Left lung (tissue), 4 donors: ENCODE measurements at regions not wholly inside any gene's neighbourhood (a gene's known extent, or its start where the extent isn't known, plus 50 kb on each side); places are given as distances from the start of the nearest gene placed in this dataset.

ENCODE experiments used
- ATAC-seq: fragments of 200-7000 bp; cut with Tn5 transposase; one replicate; pipeline ENCODE4 v1.9.1; 2020; ENCODE audit warnings: moderate library complexity
- DNase-seq, 4 donors: peaks; one replicate each; pipeline ENCODE4 v3.0.0-alpha.2; 2013 to 2020
- H3K27ac ChIP-seq, 2 donors: fragments of 200-600 bp; sonication (generic) in 1 of 2; one replicate each; pipeline versions ENCODE4 v1.5.0 to v1.8.0; 2020 to 2021
- H3K27me3 ChIP-seq, 2 donors: fragments of 200-600 bp; sonication (generic) in 1 of 2; one replicate each; pipeline versions ENCODE4 v1.5.0 to v1.8.0; 2020 to 2021
- H3K36me3 ChIP-seq, 2 donors: fragments of 200-600 bp; sonication (generic) in 1 of 2; one replicate each; pipeline versions ENCODE4 v1.5.0 to v1.8.0; 2020 to 2021
- H3K4me1 ChIP-seq, 2 donors: fragments of 200-600 bp; one replicate each; pipeline ENCODE4 v1.8.0; 2021
- H3K4me3 ChIP-seq, 2 donors: fragments of 200-600 bp; sonication (generic) in 1 of 2; one replicate each; pipeline versions ENCODE4 v1.5.0 to v1.8.0; 2020 to 2021; ENCODE audit warnings: mild to moderate bottlenecking in 1 of 2
- H3K9me3 ChIP-seq, 2 donors: fragments of 200-600 bp; sonication (generic) in 1 of 2; one replicate each; pipeline versions ENCODE4 v1.5.0 to v1.8.0; 2020 to 2021
- intact Hi-C, 2 donors: fragments of 100-400 bp; cut with DNase I; formaldehyde crosslinking; loops; one replicate each; pipeline versions ENCODE4 v1.11.2 to v1.14.2; 2022
- TF ChIP-seq, protein P1 (sequence below), 2 donors: fragments of 200-600 bp; sonication (generic) in 1 of 2; IDR thresholded peaks; one replicate each; pipeline versions ENCODE4 v1.5.0 to v1.8.0; 2021; ENCODE audit warnings: antibody characterized with exemption in 2 of 2
- donor health status: DM: no; HTN: yes; CAD: no.
- donor health status: DM: no; HTN: no; CAD: no.

DNA sequence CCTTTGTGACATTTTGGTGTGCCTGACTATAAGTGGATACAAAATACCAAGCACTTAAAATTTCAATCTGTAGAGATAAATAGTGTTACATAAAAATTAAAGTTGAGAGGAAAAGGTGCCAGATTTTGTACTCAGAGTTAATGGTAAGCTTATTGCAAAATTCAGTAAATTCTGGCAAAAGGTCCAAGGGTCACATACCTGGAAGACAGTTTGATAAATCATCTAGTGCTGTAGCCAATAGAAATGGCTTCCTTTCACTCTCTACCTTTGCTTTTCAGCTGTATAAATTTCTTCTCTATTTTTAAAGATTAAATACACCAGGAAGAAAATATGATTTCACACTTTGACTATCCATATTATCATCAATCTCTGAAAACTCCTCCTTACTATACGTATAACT is 690.2 kb upstream of the NRSN1 start:
- Histone ChIP-seq H3K27ac (no peak overlapping the region), H3K36me3 (no peaks in the 10 kb centered on the region), H3K27me3 (no peaks in the 10 kb centered on the region), H3K4me1 (no peaks in the 10 kb centered on the region), H3K4me3 (no peak overlapping the region), H3K9me3 (peaks cover 0 to 7% of the 10 kb centered on the region in 2 donors)
- TF ChIP-seq, protein P1, sequence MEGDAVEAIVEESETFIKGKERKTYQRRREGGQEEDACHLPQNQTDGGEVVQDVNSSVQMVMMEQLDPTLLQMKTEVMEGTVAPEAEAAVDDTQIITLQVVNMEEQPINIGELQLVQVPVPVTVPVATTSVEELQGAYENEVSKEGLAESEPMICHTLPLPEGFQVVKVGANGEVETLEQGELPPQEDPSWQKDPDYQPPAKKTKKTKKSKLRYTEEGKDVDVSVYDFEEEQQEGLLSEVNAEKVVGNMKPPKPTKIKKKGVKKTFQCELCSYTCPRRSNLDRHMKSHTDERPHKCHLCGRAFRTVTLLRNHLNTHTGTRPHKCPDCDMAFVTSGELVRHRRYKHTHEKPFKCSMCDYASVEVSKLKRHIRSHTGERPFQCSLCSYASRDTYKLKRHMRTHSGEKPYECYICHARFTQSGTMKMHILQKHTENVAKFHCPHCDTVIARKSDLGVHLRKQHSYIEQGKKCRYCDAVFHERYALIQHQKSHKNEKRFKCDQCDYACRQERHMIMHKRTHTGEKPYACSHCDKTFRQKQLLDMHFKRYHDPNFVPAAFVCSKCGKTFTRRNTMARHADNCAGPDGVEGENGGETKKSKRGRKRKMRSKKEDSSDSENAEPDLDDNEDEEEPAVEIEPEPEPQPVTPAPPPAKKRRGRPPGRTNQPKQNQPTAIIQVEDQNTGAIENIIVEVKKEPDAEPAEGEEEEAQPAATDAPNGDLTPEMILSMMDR (IDR thresholded peaks at IDR 0.05) = no peak
- intact Hi-C loops = no loop called here
- DNase-seq (no peak), ATAC-seq (no peak)

DNA sequence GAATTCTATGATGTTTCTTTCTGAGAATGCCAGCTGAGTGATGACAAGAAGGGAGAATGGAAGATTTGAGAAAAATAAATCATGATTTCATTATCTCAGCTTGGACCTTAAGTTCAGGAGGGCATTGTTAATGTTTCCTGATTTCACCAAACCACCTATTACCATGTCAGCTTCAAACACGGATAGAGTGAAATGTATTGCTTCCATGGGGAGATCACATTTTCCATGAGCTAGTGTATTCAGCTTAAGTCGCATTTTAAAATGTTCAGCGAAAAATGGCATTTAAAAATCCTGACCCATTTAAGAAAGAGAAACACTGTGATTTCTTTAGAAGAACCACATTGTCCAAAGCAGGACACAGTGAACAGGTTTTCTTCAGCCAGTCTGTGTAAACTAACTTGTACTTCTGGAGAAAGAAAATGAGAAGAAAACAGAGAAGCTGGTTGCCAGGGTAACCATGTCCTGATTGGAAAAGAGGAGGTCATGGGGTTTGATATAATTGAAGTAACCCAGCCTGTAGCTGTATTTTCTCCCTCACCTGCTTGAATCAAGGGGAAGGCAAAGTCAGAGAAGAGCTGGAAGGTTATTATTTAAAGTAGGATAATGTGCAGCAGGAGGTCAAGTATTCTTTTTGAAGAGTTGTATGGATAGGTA is 684.1 kb upstream of the NRSN1 start:
- H3K27me3 ChIP-seq = no peaks in the 10 kb centered on the region
- intact Hi-C loops = no loop called here
- H3K36me3 ChIP-seq = no peaks in the 10 kb centered on the region
- no peak for ATAC-seq
- H3K4me3 ChIP-seq = no peak overlapping the region
- TF ChIP-seq, protein P1 (IDR thresholded peaks at IDR 0.05) = no peak
- H3K9me3 ChIP-seq = no peaks in the 10 kb centered on the region
- no peaks in the 10 kb centered on the region for H3K4me1 ChIP-seq
- DNase-seq = peak in 1 of 4 donors; percentile 20
- H3K27ac ChIP-seq = no peak overlapping the region

DNA sequence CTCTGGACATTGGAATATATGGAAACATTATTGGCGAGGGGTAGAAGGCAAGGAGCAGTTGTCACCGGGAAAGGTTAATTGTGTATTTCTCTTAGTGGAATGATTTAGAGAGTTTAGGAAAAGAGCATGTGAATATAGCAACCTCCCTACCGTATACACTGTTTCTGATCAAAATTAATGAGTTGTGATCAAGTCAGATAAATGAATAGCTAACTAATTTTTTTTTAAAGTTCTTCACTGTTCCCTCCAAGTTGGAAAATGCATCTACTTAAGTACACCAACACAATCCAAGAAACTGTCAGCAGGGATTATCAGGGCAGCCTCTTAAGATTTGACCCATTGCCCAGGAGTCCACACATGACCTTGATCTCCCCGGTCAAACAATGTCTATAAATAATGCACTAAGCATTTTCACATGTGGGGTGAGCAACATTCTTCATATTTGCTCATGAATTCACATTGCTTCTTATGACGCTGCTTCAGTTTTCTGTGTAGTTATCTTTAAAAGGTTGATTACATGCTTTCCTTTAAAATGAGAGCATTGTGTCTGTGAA is 680.8 kb upstream of the NRSN1 start:
- Histone ChIP-seq H3K4me1 (no peaks in the 10 kb centered on the region), H3K9me3 (no peaks in the 10 kb centered on the region), H3K4me3 (no peak overlapping the region), H3K27me3 (no peaks in the 10 kb centered on the region), H3K36me3 (no peaks in the 10 kb centered on the region), H3K27ac (no peak overlapping the region)
- intact Hi-C loops = no loop called here
- DNase-seq = peak in 2 of 4 donors; percentile 10 to 14
- TF ChIP-seq, protein P1 (IDR thresholded peaks at IDR 0.05) = no peak
- ATAC-seq = no peak

DNA sequence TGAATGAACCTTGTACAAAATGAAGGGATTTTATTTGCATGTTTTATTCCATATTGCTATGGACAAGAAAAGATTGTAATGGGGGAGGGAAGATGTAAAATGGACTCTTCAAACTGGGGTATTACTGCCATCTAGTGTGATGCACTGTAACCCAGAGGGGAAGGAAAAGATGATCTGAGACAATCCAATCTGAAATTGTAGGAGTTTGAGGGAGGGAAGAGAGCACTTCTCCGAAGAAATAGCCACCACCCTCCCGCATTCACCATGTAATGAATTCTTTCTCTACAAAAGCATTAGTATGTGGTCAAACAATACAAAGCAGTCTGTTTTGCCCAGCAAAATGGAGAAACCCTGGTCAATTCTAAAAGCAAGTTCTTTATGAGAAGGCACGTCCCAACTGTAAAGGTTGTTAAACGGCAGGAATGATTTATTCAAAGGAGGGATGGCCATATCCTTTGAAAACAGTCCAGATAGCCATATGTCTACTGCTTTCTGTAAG is 679.5 kb upstream of the NRSN1 start:
- intact Hi-C loops = no loop called here
- Histone ChIP-seq H3K9me3 (no peaks in the 10 kb centered on the region), H3K4me1 (no peaks in the 10 kb centered on the region), H3K27me3 (no peaks in the 10 kb centered on the region), H3K36me3 (no peaks in the 10 kb centered on the region), H3K4me3 (no peak overlapping the region), H3K27ac (no peak overlapping the region)
- DNase-seq (peak in 2 of 4 donors; percentile 41 to 66), ATAC-seq (peak; percentile 69)
- TF ChIP-seq, protein P1 (IDR thresholded peaks at IDR 0.05) = peak in 1 of 2 donors; percentile 15

DNA sequence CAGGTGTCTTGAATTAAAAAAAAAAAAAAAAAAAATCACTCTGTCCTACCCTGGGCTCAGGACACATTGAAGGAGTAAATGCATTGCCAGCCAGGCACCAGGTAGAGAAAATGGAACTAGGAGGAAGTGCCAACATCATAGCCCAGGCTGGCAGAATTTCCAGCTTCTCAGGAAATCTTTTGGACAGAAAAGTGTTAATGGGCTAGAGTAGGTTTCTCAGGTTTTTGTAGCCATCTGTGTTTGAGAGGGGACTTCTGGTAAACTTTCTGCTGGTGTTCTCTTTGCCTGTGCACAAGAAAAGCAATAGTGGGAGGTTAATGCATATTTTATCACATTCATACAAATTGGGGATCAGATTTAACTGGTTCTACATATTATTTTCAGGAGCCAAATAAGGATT is 678.3 kb upstream of the NRSN1 start:
- H3K27me3 ChIP-seq = no peaks in the 10 kb centered on the region
- H3K9me3 ChIP-seq = no peaks in the 10 kb centered on the region
- ATAC-seq = no peak
- no peak overlapping the region for H3K27ac ChIP-seq
- intact Hi-C loops = no loop called here
- no peak overlapping the region for H3K4me3 ChIP-seq
- H3K4me1 ChIP-seq = no peaks in the 10 kb centered on the region
- no peak for DNase-seq
- TF ChIP-seq, protein P1 (IDR thresholded peaks at IDR 0.05) = no peak
- H3K36me3 ChIP-seq = no peaks in the 10 kb centered on the region
